H9 (cell line): ENCODE measurements at regions not wholly inside any gene's neighbourhood (a gene's known extent, or its start where the extent isn't known, plus 50 kb on each side); places are given as distances from the start of the nearest gene placed in this dataset.

Experiments
- DNase-seq: peaks from one replicate; pipeline ENCODE4 v3.0.0-alpha.2; 2017
- H2AFZ ChIP-seq: one replicate; pipeline ENCODE4 v1.6.1; 2013; ENCODE audit warnings: mild to moderate bottlenecking, low read length, control low read depth, moderate library complexity
- H2AK5ac ChIP-seq: 2 replicates; pipeline ENCODE4 v1.6.1; 2013; ENCODE audit warnings: low read length, control low read depth, mixed read lengths; ENCODE audit not compliant: insufficient read length
- H2BK120ac ChIP-seq: one replicate; pipeline ENCODE4 v1.6.1; 2013; ENCODE audit warnings: low read depth, mild to moderate bottlenecking, low read length, control low read depth, inconsistent platforms; ENCODE audit not compliant: poor library complexity, severe bottlenecking
- H2BK12ac ChIP-seq: 2 replicates; pipeline ENCODE4 v1.6.1; 2013; ENCODE audit warnings: low read length, control low read depth, mixed read lengths, low read depth; ENCODE audit not compliant: insufficient read length
- H2BK15ac ChIP-seq: 2 replicates; pipeline ENCODE4 v1.6.1; 2013; ENCODE audit warnings: low read depth, low read length, control low read depth
- H2BK20ac ChIP-seq: one replicate; pipeline ENCODE4 v1.6.1; 2013; ENCODE audit warnings: low read depth, mild to moderate bottlenecking, low read length, control low read depth, inconsistent platforms; ENCODE audit not compliant: poor library complexity, severe bottlenecking
- H2BK5ac ChIP-seq: 2 replicates; pipeline ENCODE4 v1.6.1; 2013; ENCODE audit warnings: low read length, control low read depth, mixed read lengths; ENCODE audit not compliant: insufficient read length
- H3K14ac ChIP-seq: 2 replicates; pipeline ENCODE4 v1.6.1; 2013; ENCODE audit warnings: low read length, control low read depth; ENCODE audit not compliant: insufficient read depth
- H3K18ac ChIP-seq: 2 replicates; pipeline ENCODE4 v1.6.1; 2013; ENCODE audit warnings: low read depth, mild to moderate bottlenecking, mixed read lengths, low read length, control low read depth; ENCODE audit not compliant: insufficient read length
- H3K23ac ChIP-seq: 2 replicates; pipeline ENCODE4 v1.6.1; 2013; ENCODE audit warnings: low read length, control low read depth, mixed read lengths, low read depth; ENCODE audit not compliant: insufficient read length
- H3K23me2 ChIP-seq: 2 replicates; pipeline ENCODE4 v1.6.1; 2013; ENCODE audit warnings: low read depth, mild to moderate bottlenecking, mixed read lengths, low read length, control low read depth; ENCODE audit not compliant: insufficient read length, poor library complexity, severe bottlenecking
- H3K27ac ChIP-seq: 2 replicates; pipeline ENCODE4 v1.5.1; 2013; ENCODE audit warnings: low read length, control low read depth, mixed read lengths, low read depth; ENCODE audit not compliant: insufficient read length
- H3K27me3 ChIP-seq: 2 replicates; pipeline ENCODE4 v1.6.1; 2013; ENCODE audit warnings: low read length, control low read depth, inconsistent platforms; ENCODE audit not compliant: insufficient read depth
- H3K4ac ChIP-seq: 2 replicates; pipeline ENCODE4 v1.6.1; 2013; ENCODE audit warnings: low read depth, mild to moderate bottlenecking, control low read depth, inconsistent platforms, low read length, moderate library complexity
- H3K4me1 ChIP-seq: 2 replicates; pipeline ENCODE4 v1.6.1; 2013; ENCODE audit warnings: low read length, control low read depth, inconsistent platforms; ENCODE audit not compliant: insufficient read depth
- H3K4me2 ChIP-seq: 2 replicates; pipeline ENCODE4 v1.6.1; 2013; ENCODE audit warnings: low read length, control low read depth, mixed read lengths; ENCODE audit not compliant: insufficient read length, insufficient read depth
- H3K56ac ChIP-seq: 2 replicates; pipeline ENCODE4 v1.6.1; 2013; ENCODE audit warnings: low read depth, mild to moderate bottlenecking, mixed read lengths, low read length, control low read depth; ENCODE audit not compliant: insufficient read length
- H3K79me1 ChIP-seq: 2 replicates; pipeline ENCODE4 v1.6.1; 2013; ENCODE audit warnings: low read depth, mild to moderate bottlenecking, moderate library complexity, low read length, control low read depth, inconsistent platforms; ENCODE audit not compliant: insufficient read depth, poor library complexity, severe bottlenecking
- H3K79me2 ChIP-seq: 2 replicates; pipeline ENCODE4 v1.6.1; 2013; ENCODE audit warnings: low read length, control low read depth, inconsistent platforms; ENCODE audit not compliant: insufficient read depth
- H3K9ac ChIP-seq: 2 replicates; pipeline ENCODE4 v1.6.1; 2013; ENCODE audit warnings: low read length, control low read depth, mixed read lengths; ENCODE audit not compliant: insufficient read length; ENCODE audit errors: extremely low read depth
- H3K9me3 ChIP-seq: one replicate; pipeline ENCODE4 v1.6.1; 2013; ENCODE audit warnings: low read depth, low read length, inconsistent platforms; ENCODE audit not compliant: control insufficient read depth
- H3T11ph ChIP-seq: one replicate; pipeline ENCODE4 v1.6.1; 2013; ENCODE audit warnings: mild to moderate bottlenecking, low read length, control low read depth, inconsistent platforms
- H4K20me1 ChIP-seq: one replicate; pipeline ENCODE4 v1.6.1; 2013; ENCODE audit not compliant: control insufficient read depth, insufficient read length, insufficient read depth
- H4K5ac ChIP-seq: 2 replicates; pipeline ENCODE4 v1.6.1; 2013; ENCODE audit warnings: low read depth, mild to moderate bottlenecking, mixed read lengths, low read length, control low read depth; ENCODE audit not compliant: insufficient read length
- H4K8ac ChIP-seq: replicated peaks from 2 replicates; pipeline ENCODE4 v1.6.1; 2013; ENCODE audit warnings: low read length, control low read depth, mixed read lengths, low read depth; ENCODE audit not compliant: insufficient read length
- H4K91ac ChIP-seq: 2 replicates; pipeline ENCODE4 v1.6.1; 2013; ENCODE audit warnings: low read depth, mild to moderate bottlenecking, moderate library complexity, mixed read lengths, low read length, control low read depth; ENCODE audit not compliant: insufficient read length
- H3K27ac Mint-ChIP-seq, 3 experiments: 2 replicates in 2 of 3; 3 replicates in 1 of 3; pipeline ENCODE4 v1.8.0; 2020 to 2021; ENCODE audit warnings: mixed read lengths in 3 of 3, mild to moderate bottlenecking in 1 of 3, moderate library complexity in 1 of 3
- H3K27me3 Mint-ChIP-seq: 2 replicates; pipeline ENCODE4 v1.8.0; 2021; ENCODE audit warnings: low read depth, mild to moderate bottlenecking, moderate library complexity, mixed read lengths
- H3K36me3 Mint-ChIP-seq, 3 experiments: 2 replicates in 2 of 3; 3 replicates in 1 of 3; pipeline ENCODE4 v1.8.0; 2020 to 2021; ENCODE audit warnings: low read depth in 3 of 3, mixed read lengths in 3 of 3; ENCODE audit not compliant: insufficient read depth in 1 of 3
- H3K4me1 Mint-ChIP-seq, 2 experiments: 2 replicates each; pipeline ENCODE4 v1.8.0; 2020; ENCODE audit warnings: mixed read lengths in 2 of 2
- H3K4me3 Mint-ChIP-seq, 2 experiments: 2 replicates in 1 of 2; 3 replicates in 1 of 2; pipeline ENCODE4 v1.8.0; 2020 to 2021; ENCODE audit warnings: mild to moderate bottlenecking in 2 of 2, mixed read lengths in 2 of 2, moderate library complexity in 1 of 2
- H3K9me3 Mint-ChIP-seq, 2 experiments: 2 replicates in 1 of 2; 3 replicates in 1 of 2; pipeline ENCODE4 v1.8.0; 2020; ENCODE audit warnings: mild to moderate bottlenecking in 2 of 2, mixed read lengths in 2 of 2, moderate library complexity in 1 of 2
- WGBS: extraction: QIAGEN DNeasy Blood & Tissue Kit; methylation state at CpG from one replicate; pipeline ENCODE4 v1.1.7; 2013; ENCODE audit warnings: missing lambda C conversion rate, low lambda C conversion rate, mixed read lengths; ENCODE audit not compliant: insufficient read length; ENCODE audit errors: extremely low coverage; 5-methylcytosine and 5-hydroxymethylcytosine counted together
- TF ChIP-seq, protein P1 (sequence below): fragments of 200-600 bp; sonication (generic); conservative IDR thresholded peaks from 3 replicates; pipeline ENCODE4 v1.8.0; 2021; ENCODE audit warnings: antibody characterized with exemption, mild to moderate bottlenecking

- Histone ChIP-seq H3K79me1 (no peaks in the 10 kb centered on the region), H2BK20ac (no peak overlapping the region), H3K23ac (no peak overlapping the region), H3K56ac (no peak overlapping the region), H4K20me1 (no peaks in the 10 kb centered on the region), H3K27me3 (no peaks in the 10 kb centered on the region), H2AK5ac (no peak overlapping the region), H2BK15ac (no peak overlapping the region), H3K9me3 (no peaks in the 10 kb centered on the region), H3K4ac (no peak overlapping the region), H3K9ac (no peak overlapping the region), H3K23me2 (no peaks in the 10 kb centered on the region), H2AFZ (no peak overlapping the region), H3T11ph (no peak overlapping the region), H3K4me2 (no peak overlapping the region), H3K14ac (no peak overlapping the region), H3K79me2 (no peaks in the 10 kb centered on the region), H4K91ac (no peak overlapping the region), H2BK120ac (no peak overlapping the region), H3K4me1 (peaks cover 3% of the 10 kb centered on the region; the same call in 1 of the 2 replicates), H3K18ac (no peak overlapping the region), H2BK5ac (no peak overlapping the region), H2BK12ac (no peak overlapping the region), H4K5ac (no peak overlapping the region), H3K27ac (no peak overlapping the region), H4K8ac (no peak overlapping the region)
- no peaks in the 10 kb centered on the region; a peak in 1 of 7 replicates for H3K36me3 Mint-ChIP-seq
- H3K27ac Mint-ChIP-seq: no peak overlapping the region
- peaks cover 5% of the 10 kb centered on the region for H3K27me3 Mint-ChIP-seq
- H3K4me3 Mint-ChIP-seq: no peak overlapping the region
- TF ChIP-seq, protein P1, sequence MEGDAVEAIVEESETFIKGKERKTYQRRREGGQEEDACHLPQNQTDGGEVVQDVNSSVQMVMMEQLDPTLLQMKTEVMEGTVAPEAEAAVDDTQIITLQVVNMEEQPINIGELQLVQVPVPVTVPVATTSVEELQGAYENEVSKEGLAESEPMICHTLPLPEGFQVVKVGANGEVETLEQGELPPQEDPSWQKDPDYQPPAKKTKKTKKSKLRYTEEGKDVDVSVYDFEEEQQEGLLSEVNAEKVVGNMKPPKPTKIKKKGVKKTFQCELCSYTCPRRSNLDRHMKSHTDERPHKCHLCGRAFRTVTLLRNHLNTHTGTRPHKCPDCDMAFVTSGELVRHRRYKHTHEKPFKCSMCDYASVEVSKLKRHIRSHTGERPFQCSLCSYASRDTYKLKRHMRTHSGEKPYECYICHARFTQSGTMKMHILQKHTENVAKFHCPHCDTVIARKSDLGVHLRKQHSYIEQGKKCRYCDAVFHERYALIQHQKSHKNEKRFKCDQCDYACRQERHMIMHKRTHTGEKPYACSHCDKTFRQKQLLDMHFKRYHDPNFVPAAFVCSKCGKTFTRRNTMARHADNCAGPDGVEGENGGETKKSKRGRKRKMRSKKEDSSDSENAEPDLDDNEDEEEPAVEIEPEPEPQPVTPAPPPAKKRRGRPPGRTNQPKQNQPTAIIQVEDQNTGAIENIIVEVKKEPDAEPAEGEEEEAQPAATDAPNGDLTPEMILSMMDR: no peak
- no peak for DNase-seq
- H3K4me1 Mint-ChIP-seq: peaks cover 5 to 6% of the 10 kb centered on the region in 2 experiments
- H3K9me3 Mint-ChIP-seq: peaks cover 0 to 4% of the 10 kb centered on the region in 2 experiments; a peak in 1 of 5 replicates
- no CpG with 5 or more reads among the region's 1 CpG for WGBS
Observed at GRCh38 chr6:40642837-40643236, 55.7 kb upstream of the LRFN2 start.
